ENCODE measurements at regions not wholly inside any gene's neighbourhood (a gene's known extent, or its start where the extent isn't known, plus 50 kb on each side); places are given as distances from the start of the nearest gene placed in this dataset.

- H3K27me3 Mint-ChIP-seq, result peaks cover 13% of the 10 kb centered on the region
- H3K4me1 Mint-ChIP-seq (ENCODE audit: low read depth), result no peaks in the 10 kb centered on the region
- no peak overlapping the region for H3K27ac Mint-ChIP-seq
- no peaks in the 10 kb centered on the region for H3K36me3 Mint-ChIP-seq (ENCODE audit: low read depth)
- H3K4me3 Mint-ChIP-seq, result no peak overlapping the region
- H3K9me3 Mint-ChIP-seq, result no peaks in the 10 kb centered on the region
Observed at GRCh38 chr4:154003378-154003777, 214.5 kb upstream of the SFRP2 start.

DNA sequence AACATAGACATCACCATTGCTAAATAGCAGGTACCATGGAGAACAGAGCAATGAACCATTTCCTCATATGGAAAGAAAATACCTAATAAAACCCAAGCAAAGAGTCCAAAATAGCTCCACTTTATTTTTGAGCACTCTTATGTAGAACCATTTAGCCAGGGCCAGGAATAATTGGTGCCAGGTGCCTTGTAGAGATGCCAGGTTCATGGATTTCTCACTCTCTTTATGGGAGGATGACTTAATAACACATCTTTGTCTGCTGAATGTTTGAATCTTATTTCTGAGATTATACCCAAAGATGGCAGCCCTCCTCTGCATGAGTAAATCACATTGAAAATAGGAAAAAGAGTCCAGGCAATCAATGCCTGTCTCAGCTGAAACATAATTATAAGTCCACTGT, 212.3 kb upstream of the SFRP2 start:
- H3K27me3 Mint-ChIP-seq, result peaks cover 27% of the 10 kb centered on the region
- H3K36me3 Mint-ChIP-seq (ENCODE audit: low read depth), result no peaks in the 10 kb centered on the region
- no peaks in the 10 kb centered on the region for H3K4me1 Mint-ChIP-seq (ENCODE audit: low read depth)
- H3K27ac Mint-ChIP-seq, result no peak overlapping the region
- H3K4me3 Mint-ChIP-seq, result no peak overlapping the region
- no peaks in the 10 kb centered on the region for H3K9me3 Mint-ChIP-seq

- H3K9me3 Mint-ChIP-seq, result no peaks in the 10 kb centered on the region
- H3K27me3 Mint-ChIP-seq, result peaks cover 32% of the 10 kb centered on the region
- no peaks in the 10 kb centered on the region for H3K36me3 Mint-ChIP-seq (ENCODE audit: low read depth)
- no peak overlapping the region for H3K27ac Mint-ChIP-seq
- H3K4me3 Mint-ChIP-seq, result no peak overlapping the region
- H3K4me1 Mint-ChIP-seq (ENCODE audit: low read depth), result no peaks in the 10 kb centered on the region
Observed at GRCh38 chr4:153997516-153997915, 208.6 kb upstream of the SFRP2 start.

DNA sequence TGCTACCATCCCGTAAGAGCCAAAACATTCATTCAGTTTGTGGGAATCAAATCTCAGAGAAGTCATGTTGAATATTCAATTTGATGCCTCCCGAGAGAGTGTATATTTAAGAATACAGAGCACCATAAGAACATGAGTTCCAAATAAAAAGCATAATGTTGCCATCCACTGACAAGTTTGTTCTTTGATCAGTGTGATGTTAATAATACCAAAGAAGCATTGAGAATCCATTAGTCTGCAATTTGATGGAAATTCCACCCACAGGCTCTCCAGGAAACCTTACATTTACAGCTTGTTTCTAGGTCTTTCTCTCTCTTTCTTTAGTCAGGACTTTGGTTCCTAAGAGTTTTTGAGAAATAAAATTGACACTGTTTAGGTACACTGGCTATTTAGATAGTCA, 200.6 kb upstream of the SFRP2 start:
- Mint-ChIP-seq H3K4me1 (ENCODE audit: low read depth) (no peaks in the 10 kb centered on the region), H3K4me3 (no peak overlapping the region), H3K27ac (no peak overlapping the region), H3K9me3 (peaks cover 14% of the 10 kb centered on the region), H3K36me3 (ENCODE audit: low read depth) (no peaks in the 10 kb centered on the region), H3K27me3 (peaks cover 40% of the 10 kb centered on the region)

DNA sequence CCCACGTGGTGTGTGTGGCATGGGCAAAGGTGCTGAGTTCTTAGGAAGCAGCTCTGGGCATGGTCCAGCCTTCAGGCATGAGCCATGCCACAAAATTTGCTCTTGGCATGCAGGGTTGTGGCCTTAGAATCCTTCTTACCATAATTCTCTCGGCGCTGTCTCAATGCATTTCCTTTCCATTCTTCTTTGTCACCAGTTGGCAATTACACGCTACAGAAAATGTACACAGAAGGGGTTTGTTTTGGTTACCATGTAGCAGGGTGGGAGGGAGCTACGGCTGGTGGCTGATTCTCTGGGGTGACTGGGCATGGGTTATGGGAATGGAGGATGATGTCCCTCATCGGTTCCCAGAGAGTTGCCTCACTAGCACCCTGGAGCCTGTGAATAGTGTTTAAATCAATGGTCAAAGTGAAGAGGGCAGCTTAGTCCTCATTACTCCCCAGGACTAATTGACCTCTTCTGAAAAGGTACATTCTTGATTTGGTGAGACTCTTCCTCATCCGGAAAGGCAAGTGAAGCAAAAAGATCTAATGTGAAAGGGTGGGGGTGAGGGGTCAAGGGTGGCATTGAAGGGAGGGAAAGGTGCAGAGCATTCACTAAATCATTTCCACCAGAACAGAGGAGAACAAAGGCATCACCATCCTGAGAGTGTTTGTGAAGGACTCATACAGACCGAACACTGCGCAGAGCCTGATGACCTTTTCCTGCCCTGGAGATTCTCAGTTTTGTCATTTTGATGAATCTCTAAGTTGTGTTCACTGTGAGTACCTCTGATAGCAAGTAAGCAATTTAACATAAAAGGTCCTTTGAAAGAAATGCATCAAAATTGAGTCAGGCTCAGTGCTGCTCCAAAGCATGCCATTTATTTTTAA, 199.8 kb upstream of the SFRP2 start:
- Mint-ChIP-seq H3K4me3 (no peak overlapping the region), H3K27ac (no peak overlapping the region), H3K36me3 (ENCODE audit: low read depth) (no peaks in the 10 kb centered on the region), H3K27me3 (peaks cover 40% of the 10 kb centered on the region), H3K4me1 (ENCODE audit: low read depth) (no peaks in the 10 kb centered on the region), H3K9me3 (peaks cover 14% of the 10 kb centered on the region)

DNA sequence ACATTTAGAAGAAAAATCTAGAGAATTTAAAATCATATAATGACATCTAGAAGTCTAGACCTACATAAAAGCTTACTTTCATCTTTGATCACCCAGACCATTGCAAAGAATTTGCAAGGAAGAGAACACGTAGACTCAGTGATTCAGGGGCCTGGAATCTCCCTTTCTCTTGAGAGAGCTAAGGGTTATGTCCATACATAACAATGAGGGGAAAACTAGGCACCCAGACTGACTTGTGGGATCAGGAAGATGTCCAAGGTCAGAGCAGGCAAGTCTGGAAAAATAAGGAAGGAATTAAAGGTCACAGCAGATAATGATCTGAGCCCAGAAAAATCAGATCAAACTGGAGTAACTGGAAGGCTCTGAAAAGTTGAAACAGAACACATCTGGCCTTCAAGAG, 198.4 kb upstream of the SFRP2 start:
- H3K4me1 Mint-ChIP-seq (ENCODE audit: low read depth), result no peaks in the 10 kb centered on the region
- no peak overlapping the region for H3K4me3 Mint-ChIP-seq
- no peaks in the 10 kb centered on the region for H3K36me3 Mint-ChIP-seq (ENCODE audit: low read depth)
- peaks cover 18% of the 10 kb centered on the region for H3K9me3 Mint-ChIP-seq
- peaks cover 41% of the 10 kb centered on the region for H3K27me3 Mint-ChIP-seq
- no peak overlapping the region for H3K27ac Mint-ChIP-seq

DNA sequence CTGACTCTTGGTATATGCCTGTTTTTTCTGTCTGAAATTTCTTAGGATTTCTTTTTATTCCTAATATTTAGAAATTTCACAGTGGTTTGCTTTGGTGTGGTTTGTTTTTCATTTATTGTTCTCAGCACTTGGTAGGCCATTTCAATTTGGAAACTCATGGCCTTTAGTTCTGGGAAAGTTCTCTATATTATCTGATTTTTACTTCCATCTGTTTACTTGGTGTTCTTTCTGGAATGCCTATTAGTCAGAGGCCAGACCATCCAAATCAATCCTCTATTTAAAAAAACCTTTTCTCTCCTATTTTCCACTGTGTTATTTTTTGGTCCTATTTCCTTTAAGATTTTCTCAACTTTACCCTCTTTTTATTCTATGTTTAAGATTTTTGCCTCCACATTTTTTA, 188.1 kb upstream of the SFRP2 start:
- H3K9me3 Mint-ChIP-seq, result peaks cover 37% of the 10 kb centered on the region
- no peak overlapping the region for H3K4me3 Mint-ChIP-seq
- no peaks in the 10 kb centered on the region for H3K4me1 Mint-ChIP-seq (ENCODE audit: low read depth)
- peaks cover 9% of the 10 kb centered on the region for H3K27me3 Mint-ChIP-seq
- H3K36me3 Mint-ChIP-seq (ENCODE audit: low read depth), result peaks cover 6% of the 10 kb centered on the region
- H3K27ac Mint-ChIP-seq, result no peak overlapping the region

- Mint-ChIP-seq H3K27ac (no peak overlapping the region), H3K27me3 (peaks cover 6% of the 10 kb centered on the region), H3K36me3 (ENCODE audit: low read depth) (peaks cover 6% of the 10 kb centered on the region), H3K4me3 (no peak overlapping the region), H3K4me1 (ENCODE audit: low read depth) (no peaks in the 10 kb centered on the region), H3K9me3 (peaks cover 34% of the 10 kb centered on the region)
Observed at GRCh38 chr4:153974452-153974851, 185.6 kb upstream of the SFRP2 start.

DNA sequence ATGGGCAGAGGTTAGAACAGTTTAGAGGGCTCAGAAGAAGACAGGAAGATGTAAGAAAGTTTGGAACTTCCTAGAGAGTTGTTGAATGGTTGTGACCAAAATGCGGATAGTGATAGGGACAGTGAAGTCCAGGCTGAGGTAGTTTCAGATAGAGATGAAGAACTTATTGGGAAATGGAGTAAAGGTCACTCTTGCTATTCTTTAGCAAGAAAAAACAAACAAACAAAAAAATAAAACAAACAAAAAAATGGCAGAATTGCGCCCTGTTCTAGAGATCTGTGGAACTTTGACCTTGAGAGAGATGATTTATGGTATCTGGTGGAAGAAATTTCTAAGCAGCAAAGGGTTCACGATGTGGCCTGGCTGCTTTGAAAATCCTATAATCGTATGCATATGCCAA, 185.1 kb upstream of the SFRP2 start:
- Mint-ChIP-seq H3K9me3 (peaks cover 34% of the 10 kb centered on the region), H3K27me3 (peaks cover 6% of the 10 kb centered on the region), H3K4me1 (ENCODE audit: low read depth) (no peaks in the 10 kb centered on the region), H3K36me3 (ENCODE audit: low read depth) (peaks cover 6% of the 10 kb centered on the region), H3K27ac (no peak overlapping the region), H3K4me3 (no peak overlapping the region)

- Mint-ChIP-seq H3K9me3 (peaks cover 28% of the 10 kb centered on the region), H3K4me1 (ENCODE audit: low read depth) (no peaks in the 10 kb centered on the region), H3K27me3 (peaks cover 6% of the 10 kb centered on the region)
Observed at GRCh38 chr4:153971899-153972298, 183.0 kb upstream of the SFRP2 start.

GRCh38 chr4:153970169-153970568, 181.3 kb upstream of the SFRP2 start:
- H3K27ac Mint-ChIP-seq, result no peak overlapping the region
- no peak overlapping the region for H3K4me3 Mint-ChIP-seq

More at GRCh38 chr4:153971899-153972298, 183.0 kb upstream of the SFRP2 start:
- H3K27ac Mint-ChIP-seq, result no peak overlapping the region
- no peak overlapping the region for H3K4me3 Mint-ChIP-seq
- H3K36me3 Mint-ChIP-seq (ENCODE audit: low read depth), result peaks cover 6% of the 10 kb centered on the region

GRCh38 chr4:153969542-153969941, 180.7 kb upstream of the SFRP2 start:
- H3K9me3 Mint-ChIP-seq, result peaks cover 9% of the 10 kb centered on the region
- peaks cover 6% of the 10 kb centered on the region for H3K27me3 Mint-ChIP-seq
- H3K4me3 Mint-ChIP-seq, result no peak overlapping the region
- H3K4me1 Mint-ChIP-seq (ENCODE audit: low read depth), result no peaks in the 10 kb centered on the region
- no peak overlapping the region for H3K27ac Mint-ChIP-seq
- peaks cover 6% of the 10 kb centered on the region for H3K36me3 Mint-ChIP-seq (ENCODE audit: low read depth)

More at GRCh38 chr4:153970169-153970568, 181.3 kb upstream of the SFRP2 start:
- Mint-ChIP-seq H3K27me3 (peaks cover 6% of the 10 kb centered on the region), H3K4me1 (ENCODE audit: low read depth) (no peaks in the 10 kb centered on the region), H3K9me3 (peaks cover 13% of the 10 kb centered on the region), H3K36me3 (ENCODE audit: low read depth) (peaks cover 6% of the 10 kb centered on the region)

DNA sequence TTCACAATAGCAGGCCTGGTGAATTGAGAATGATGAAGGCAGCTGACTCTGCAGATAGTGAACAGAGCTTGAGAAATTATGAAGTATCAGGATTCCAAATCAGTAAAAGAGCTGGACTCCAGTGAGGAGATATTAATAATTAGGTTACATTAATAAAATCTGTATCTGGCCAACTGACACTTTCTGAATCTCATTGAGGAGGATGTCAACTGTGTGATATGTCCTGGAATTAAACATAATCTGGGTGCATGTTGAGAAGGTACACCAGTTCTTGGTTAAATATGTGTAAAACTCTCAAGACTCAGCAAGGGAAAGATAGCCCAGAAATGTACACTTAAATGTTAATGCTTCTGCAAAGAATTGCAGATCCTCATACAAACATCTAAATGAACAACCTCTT, 177.8 kb upstream of the SFRP2 start:
- Mint-ChIP-seq H3K4me1 (ENCODE audit: low read depth) (no peaks in the 10 kb centered on the region), H3K9me3 (no peaks in the 10 kb centered on the region), H3K27me3 (peaks cover 5% of the 10 kb centered on the region)

DNA sequence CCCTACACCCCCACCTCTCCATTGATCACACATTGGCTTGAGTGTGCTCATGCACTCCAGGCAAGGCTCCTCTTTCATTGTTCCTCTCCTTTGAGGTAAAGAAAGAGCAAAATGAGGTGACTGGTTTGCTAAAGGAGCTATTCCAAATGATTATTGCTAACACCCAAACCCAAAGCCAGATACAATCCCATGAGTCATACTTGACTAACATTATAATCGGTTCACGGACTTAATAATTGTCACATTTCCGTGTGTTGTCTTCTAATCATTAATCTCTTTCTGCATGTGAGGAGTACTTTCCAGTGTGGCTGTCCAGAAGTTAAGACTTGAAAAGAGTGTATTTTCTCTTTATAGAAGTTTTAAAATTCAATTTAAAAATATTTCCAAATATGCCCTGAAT, 174.3 kb upstream of the SFRP2 start:
- H3K36me3 Mint-ChIP-seq (ENCODE audit: low read depth), result no peaks in the 10 kb centered on the region
- H3K9me3 Mint-ChIP-seq, result no peaks in the 10 kb centered on the region

More for the DNA sequence above, 177.8 kb upstream of the SFRP2 start:
- Mint-ChIP-seq H3K4me3 (no peak overlapping the region), H3K27ac (no peak overlapping the region), H3K36me3 (ENCODE audit: low read depth) (no peaks in the 10 kb centered on the region)

GRCh38 chr4:153962311-153963039, 173.6 kb upstream of the SFRP2 start:
- H3K27ac Mint-ChIP-seq, result no peak overlapping the region
- H3K27me3 Mint-ChIP-seq, result peaks cover 9% of the 10 kb centered on the region
- H3K4me1 Mint-ChIP-seq (ENCODE audit: low read depth), result no peaks in the 10 kb centered on the region
- H3K36me3 Mint-ChIP-seq (ENCODE audit: low read depth), result no peaks in the 10 kb centered on the region
- H3K4me3 Mint-ChIP-seq, result no peak overlapping the region
- no peaks in the 10 kb centered on the region for H3K9me3 Mint-ChIP-seq

More for the DNA sequence above, 174.3 kb upstream of the SFRP2 start:
- Mint-ChIP-seq H3K27me3 (peaks cover 9% of the 10 kb centered on the region), H3K4me3 (no peak overlapping the region), H3K27ac (no peak overlapping the region), H3K4me1 (ENCODE audit: low read depth) (no peaks in the 10 kb centered on the region)

All from stimulated activated naive CD8-positive, alpha-beta T cell treated with anti-CD3 and anti-CD28 coated beads, Interleukin-15, Interleukin-2, amounts not matched to agents 100 ng/mL and 50 ng/mL, for 24 hours (primary cell).